Upper lobe of left lung (tissue), 4 donors: ENCODE measurements at regions not wholly inside any gene's neighbourhood (a gene's known extent, or its start where the extent isn't known, plus 50 kb on each side); places are given as distances from the start of the nearest gene placed in this dataset.

ENCODE experiments used
- POLR2A ChIP-seq, 4 donors: fragments of 450-650 bp; IDR thresholded peaks; one replicate each; pipeline ENCODE4 v1.5.1; 2016 to 2017; ENCODE audit warnings: antibody characterized with exemption in 4 of 4, mild to moderate bottlenecking in 2 of 4
- POLR2AphosphoS5 ChIP-seq, 2 donors: sonication (generic); formaldehyde crosslinking; IDR thresholded peaks; one replicate each; pipeline ENCODE4 v1.5.1; 2017; ENCODE audit warnings: antibody characterized with exemption in 2 of 2
- TF ChIP-seq, protein P1 (sequence below), 6 experiments: fragments of 450-650 bp in 4 of 6; fragments of 200-600 bp in 2 of 6; sonication (generic) in 2 of 6; IDR thresholded peaks; one replicate each; pipeline ENCODE4 v1.5.1; 2016 to 2019; ENCODE audit warnings: antibody characterized with exemption in 6 of 6

DNA sequence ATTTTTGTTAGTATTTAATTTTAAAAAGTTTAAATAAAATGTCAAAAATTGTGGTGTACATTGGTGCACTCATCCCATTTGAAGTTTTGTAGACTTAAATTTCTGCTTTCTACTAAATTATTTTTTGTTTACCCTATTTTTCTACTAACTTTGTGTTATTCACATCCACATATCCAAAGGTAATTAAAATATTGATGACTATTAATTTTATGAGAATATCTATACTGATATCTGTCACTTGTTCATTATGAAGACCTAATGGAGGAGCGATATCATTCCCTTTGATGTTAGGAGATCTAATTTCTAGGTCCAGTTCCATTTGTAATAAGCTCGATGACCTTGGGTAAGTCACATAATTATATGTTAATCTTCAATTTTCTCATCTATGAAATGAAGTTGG is 325.7 kb upstream of the STXBP6 start:
- TF ChIP-seq POLR2AphosphoS5 (IDR thresholded peaks at IDR 0.05) (no peak), POLR2A (IDR thresholded peaks at IDR 0.05) (no peak)
- TF ChIP-seq, protein P1, sequence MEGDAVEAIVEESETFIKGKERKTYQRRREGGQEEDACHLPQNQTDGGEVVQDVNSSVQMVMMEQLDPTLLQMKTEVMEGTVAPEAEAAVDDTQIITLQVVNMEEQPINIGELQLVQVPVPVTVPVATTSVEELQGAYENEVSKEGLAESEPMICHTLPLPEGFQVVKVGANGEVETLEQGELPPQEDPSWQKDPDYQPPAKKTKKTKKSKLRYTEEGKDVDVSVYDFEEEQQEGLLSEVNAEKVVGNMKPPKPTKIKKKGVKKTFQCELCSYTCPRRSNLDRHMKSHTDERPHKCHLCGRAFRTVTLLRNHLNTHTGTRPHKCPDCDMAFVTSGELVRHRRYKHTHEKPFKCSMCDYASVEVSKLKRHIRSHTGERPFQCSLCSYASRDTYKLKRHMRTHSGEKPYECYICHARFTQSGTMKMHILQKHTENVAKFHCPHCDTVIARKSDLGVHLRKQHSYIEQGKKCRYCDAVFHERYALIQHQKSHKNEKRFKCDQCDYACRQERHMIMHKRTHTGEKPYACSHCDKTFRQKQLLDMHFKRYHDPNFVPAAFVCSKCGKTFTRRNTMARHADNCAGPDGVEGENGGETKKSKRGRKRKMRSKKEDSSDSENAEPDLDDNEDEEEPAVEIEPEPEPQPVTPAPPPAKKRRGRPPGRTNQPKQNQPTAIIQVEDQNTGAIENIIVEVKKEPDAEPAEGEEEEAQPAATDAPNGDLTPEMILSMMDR (IDR thresholded peaks at IDR 0.05), result no peak
